Karpas-422 (cell line): ENCODE measurements at regions not wholly inside any gene's neighbourhood (a gene's known extent, or its start where the extent isn't known, plus 50 kb on each side); places are given as distances from the start of the nearest gene placed in this dataset.
"Not testable (repeated sequence)": the region's sequence is repeated elsewhere in the genome, so short reads cannot be mapped to it uniquely, and the experiment has no call there.

Experiments used
- DNase-seq: peaks from one replicate; pipeline ENCODE4 v3.0.0-alpha.2; 2015
- H2AFZ ChIP-seq: fragments of 200-600 bp; sonication (generic); 2 replicates; pipeline ENCODE4 v1.6.1; 2014; ENCODE audit warnings: antibody characterized with exemption, low read length, mixed read lengths
- H3K27ac ChIP-seq: fragments of 200-600 bp; sonication (generic); 2 replicates; pipeline ENCODE4 v1.5.1; 2014; ENCODE audit warnings: mild to moderate bottlenecking, low read length, moderate library complexity
- H3K27me3 ChIP-seq: fragments of 200-600 bp; sonication (generic); 2 replicates; pipeline ENCODE4 v1.6.1; 2014; ENCODE audit warnings: low read length, mixed read lengths
- H3K36me3 ChIP-seq: fragments of 200-600 bp; sonication (generic); 2 replicates; pipeline ENCODE4 v1.6.1; 2014; ENCODE audit warnings: low read length, mixed read lengths; ENCODE audit not compliant: insufficient read depth
- H3K4me1 ChIP-seq: fragments of 200-600 bp; sonication (generic); 2 replicates; pipeline ENCODE4 v1.6.1; 2014; ENCODE audit warnings: mild to moderate bottlenecking, low read length, mixed read lengths
- H3K4me2 ChIP-seq: fragments of 200-600 bp; sonication (generic); 2 replicates; pipeline ENCODE4 v1.6.1; 2014; ENCODE audit warnings: low read length, low read depth, mild to moderate bottlenecking; ENCODE audit not compliant: poor library complexity, severe bottlenecking
- H3K4me3 ChIP-seq: fragments of 200-600 bp; sonication (generic); 2 replicates; pipeline ENCODE4 v1.5.1; 2014; ENCODE audit warnings: mild to moderate bottlenecking, antibody characterized with exemption, low read length, mixed read lengths
- H3K79me2 ChIP-seq: fragments of 200-600 bp; sonication (generic); 2 replicates; pipeline ENCODE4 v1.6.1; 2014; ENCODE audit warnings: mild to moderate bottlenecking, low read length, mixed read lengths
- H3K9ac ChIP-seq: fragments of 200-600 bp; sonication (generic); 2 replicates; pipeline ENCODE4 v1.6.0; 2014; ENCODE audit warnings: low read length
- H3K9me2 ChIP-seq: fragments of 200-600 bp; sonication (generic), shearing (Covaris generic); replicated peaks from 2 replicates; pipeline ENCODE4 v1.6.0; 2014; ENCODE audit warnings: mild to moderate bottlenecking, low read length, moderate library complexity; ENCODE audit not compliant: insufficient read depth
- H3K9me3 ChIP-seq: fragments of 300-700, 200-600 bp; sonication (generic); 2 replicates; pipeline ENCODE4 v1.6.1; 2014; ENCODE audit warnings: low read length, mixed read lengths
- H4K20me1 ChIP-seq: fragments of 200-600 bp; sonication (generic); 2 replicates; pipeline ENCODE4 v1.6.1; 2014; ENCODE audit warnings: mild to moderate bottlenecking, antibody characterized with exemption, low read length, low read depth; ENCODE audit not compliant: insufficient read depth

DNA sequence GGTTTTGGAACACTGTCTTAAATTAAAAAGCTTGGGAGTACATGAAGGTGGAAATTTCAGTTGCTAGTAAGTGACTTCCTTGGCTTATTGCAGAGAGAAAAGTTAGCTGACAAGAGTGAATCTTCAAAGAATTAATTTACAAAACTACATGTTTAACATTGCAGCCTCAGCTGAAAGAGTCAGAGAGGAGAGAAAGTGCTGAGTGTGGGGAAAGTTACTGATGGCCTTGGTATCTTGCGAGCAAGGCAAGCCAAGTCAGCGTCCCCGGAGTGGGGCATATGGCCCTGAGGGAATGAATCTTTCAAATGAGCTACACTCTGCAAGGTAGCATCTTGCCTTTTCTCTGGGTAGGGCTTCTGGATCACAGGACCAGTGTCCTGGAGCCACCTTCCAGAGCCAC lies 131.3 kb downstream of the LPIN1 start:
- Histone ChIP-seq H3K9me2 (no peaks in the 10 kb centered on the region), H3K4me3 (no peak overlapping the region), H3K9ac (no peak overlapping the region), H3K4me1 (peaks cover 19% of the 10 kb centered on the region), H3K27ac (no peak overlapping the region), H3K4me2 (no peak overlapping the region), H3K36me3 (peaks cover 3% of the 10 kb centered on the region; the same call in 1 of the 2 replicates), H3K27me3 (no peaks in the 10 kb centered on the region), H3K9me3 (no peaks in the 10 kb centered on the region), H4K20me1 (no peaks in the 10 kb centered on the region), H3K79me2 (no peaks in the 10 kb centered on the region), H2AFZ (no peak overlapping the region)
- no peak for DNase-seq

DNA sequence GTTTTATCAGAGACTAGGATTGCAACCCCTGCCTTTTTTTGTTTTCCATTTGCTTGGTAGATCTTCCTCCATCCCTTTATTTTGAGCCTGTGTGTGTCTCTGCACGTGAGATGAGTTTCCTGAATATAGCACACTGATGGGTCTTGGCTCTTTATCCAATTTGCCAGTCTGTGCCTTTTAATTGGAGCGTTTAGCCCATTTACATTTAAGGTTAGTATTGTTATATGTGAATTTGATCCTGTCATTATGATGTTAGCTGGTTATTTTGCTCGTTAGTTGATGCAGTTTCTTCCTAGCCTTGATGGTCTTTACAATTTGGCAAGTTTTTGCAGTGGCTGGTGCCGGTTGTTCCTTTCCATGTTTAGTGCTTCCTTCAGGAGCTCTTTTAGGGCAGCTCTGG lies 138.8 kb downstream of the LPIN1 start:
- not testable (repeated sequence) for H3K9me3 ChIP-seq, H2AFZ ChIP-seq, H3K9ac ChIP-seq, H3K4me1 ChIP-seq, H3K4me3 ChIP-seq, H3K79me2 ChIP-seq, H3K4me2 ChIP-seq, DNase-seq, H3K27me3 ChIP-seq, H3K27ac ChIP-seq, H3K9me2 ChIP-seq, H4K20me1 ChIP-seq
- peaks cover 19% of the 10 kb centered on the region for H3K36me3 ChIP-seq

DNA sequence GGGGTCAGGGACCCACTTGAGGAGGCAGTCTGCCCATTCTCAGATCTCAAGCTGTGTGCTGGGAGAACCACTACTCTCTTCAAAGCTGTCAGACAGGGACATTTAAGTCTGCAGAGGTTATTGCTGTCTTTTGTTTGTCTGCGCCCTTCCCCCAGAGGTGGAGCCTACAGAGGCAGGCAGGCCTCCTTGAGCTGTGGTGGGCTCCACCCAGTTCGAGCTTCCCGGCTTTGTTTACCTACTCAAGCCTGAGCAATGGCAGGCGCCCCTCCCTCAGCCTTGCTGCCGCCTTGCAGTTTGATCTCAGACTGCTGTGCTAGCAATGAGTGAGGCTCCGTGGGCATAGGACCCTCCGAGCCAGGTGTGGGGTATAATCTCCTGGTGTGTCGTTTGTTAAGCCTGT lies 140.5 kb downstream of the LPIN1 start:
- H3K27me3 ChIP-seq, H4K20me1 ChIP-seq, DNase-seq, H3K27ac ChIP-seq, H3K9ac ChIP-seq, H3K4me3 ChIP-seq, H3K9me2 ChIP-seq, H3K79me2 ChIP-seq, H3K4me2 ChIP-seq, H2AFZ ChIP-seq, H3K9me3 ChIP-seq: not testable (repeated sequence)
- Histone ChIP-seq H3K4me1 (peaks cover 20% of the 10 kb centered on the region), H3K36me3 (peaks cover 17% of the 10 kb centered on the region)

DNA sequence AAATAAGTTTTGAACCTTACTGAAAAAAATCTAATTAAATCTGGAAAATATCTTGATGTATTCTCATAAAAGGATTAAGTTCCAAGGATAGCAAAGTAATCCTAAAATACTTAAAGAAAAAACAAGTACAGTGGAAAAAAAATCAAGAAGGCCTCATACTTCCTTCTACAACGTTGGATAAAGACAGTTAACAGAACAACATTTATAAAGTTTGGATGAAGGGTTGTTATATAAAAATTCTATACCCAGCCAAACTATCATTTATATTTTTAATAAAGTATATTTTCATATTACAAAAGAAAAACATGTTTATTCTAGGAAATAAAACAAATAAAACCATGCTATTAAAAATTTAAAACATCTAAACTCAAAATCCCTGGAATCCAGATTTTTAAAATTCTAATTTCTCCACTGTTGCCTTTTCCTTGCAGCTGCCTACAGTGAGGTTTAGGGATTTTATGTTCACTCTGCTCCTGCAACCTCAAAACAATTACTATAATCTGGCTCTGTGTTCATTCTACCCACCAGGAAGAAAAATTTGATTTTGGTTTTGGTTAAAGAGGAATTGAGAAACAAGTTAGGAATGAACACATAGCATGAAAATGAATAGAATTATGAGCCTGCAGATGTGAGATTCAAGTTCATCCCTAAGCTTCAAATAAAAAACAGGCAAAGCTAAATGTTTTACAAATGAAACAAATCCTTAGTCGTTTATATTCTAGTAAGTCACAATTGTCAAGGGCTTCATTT lies 142.8 kb downstream of the LPIN1 start:
- Histone ChIP-seq H2AFZ (no peak overlapping the region), H3K27ac (no peak overlapping the region), H3K4me2 (no peak overlapping the region), H3K9ac (no peak overlapping the region), H3K9me3 (peaks cover 7% of the 10 kb centered on the region), H3K36me3 (peaks cover 25% of the 10 kb centered on the region), H4K20me1 (no peaks in the 10 kb centered on the region), H3K79me2 (no peaks in the 10 kb centered on the region), H3K27me3 (no peaks in the 10 kb centered on the region), H3K9me2 (no peaks in the 10 kb centered on the region), H3K4me3 (no peak overlapping the region), H3K4me1 (peaks cover 20% of the 10 kb centered on the region)
- DNase-seq = no peak

DNA sequence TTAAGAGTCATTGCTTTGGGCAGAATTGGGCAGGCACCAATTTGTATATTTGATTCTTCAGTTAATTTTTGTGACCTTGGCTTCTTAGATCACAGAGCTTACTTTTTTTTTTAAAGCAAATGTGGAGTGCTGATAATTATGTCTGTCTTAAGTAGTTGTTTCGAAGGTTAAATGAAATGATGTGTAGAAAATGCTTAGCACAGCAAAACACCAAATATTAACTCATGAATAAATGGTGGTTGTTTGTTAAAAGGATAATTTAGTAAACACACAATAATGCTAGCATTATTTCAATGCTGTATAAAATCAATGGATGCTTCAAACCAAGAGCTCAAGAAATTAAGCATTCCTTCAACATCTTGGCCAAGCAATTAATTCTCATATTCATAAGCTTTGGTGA lies 143.4 kb downstream of the LPIN1 start:
- Histone ChIP-seq H3K4me1 (peaks cover 20% of the 10 kb centered on the region), H3K27me3 (no peaks in the 10 kb centered on the region), H3K9me3 (peaks cover 7% of the 10 kb centered on the region), H3K9ac (no peak overlapping the region), H4K20me1 (no peaks in the 10 kb centered on the region), H3K27ac (0 out of 2 replicates have a peak overlapping the region, but pooled peaks have one; percentile 9), H3K9me2 (no peaks in the 10 kb centered on the region), H3K79me2 (no peaks in the 10 kb centered on the region), H3K4me3 (no peak overlapping the region), H2AFZ (no peak overlapping the region), H3K4me2 (no peak overlapping the region), H3K36me3 (peaks cover 25% of the 10 kb centered on the region)
- no peak for DNase-seq

DNA sequence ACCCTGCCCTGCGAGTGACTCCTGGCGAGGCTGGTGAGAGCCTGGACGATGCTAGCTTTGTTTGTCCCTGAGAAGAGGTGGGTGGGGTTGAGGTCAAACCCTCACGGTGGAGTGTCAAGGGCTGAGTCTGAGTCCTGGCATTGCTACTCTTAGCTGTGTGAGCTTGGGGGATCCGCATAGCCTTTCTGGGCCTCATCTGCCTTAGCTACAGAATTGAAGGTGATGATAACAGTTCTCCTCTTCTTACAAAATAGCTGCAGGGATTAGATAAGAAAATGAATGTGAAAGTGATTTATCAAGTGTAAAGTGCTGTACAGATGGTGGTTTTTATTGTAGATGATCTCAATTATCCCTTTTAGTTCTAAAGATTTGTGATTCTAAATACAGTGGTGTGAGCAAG lies 144.6 kb downstream of the LPIN1 start:
- Histone ChIP-seq H3K9me2 (no peaks in the 10 kb centered on the region), H3K27ac (peak overlapping the region; percentile 52), H3K27me3 (no peaks in the 10 kb centered on the region), H3K36me3 (peaks cover 25% of the 10 kb centered on the region), H3K4me1 (peaks cover 20% of the 10 kb centered on the region), H2AFZ (no peak overlapping the region), H3K9ac (no peak overlapping the region), H3K79me2 (no peaks in the 10 kb centered on the region), H3K4me2 (no peak overlapping the region), H3K9me3 (peaks cover 7% of the 10 kb centered on the region), H4K20me1 (no peaks in the 10 kb centered on the region), H3K4me3 (no peak overlapping the region)
- no peak for DNase-seq

DNA sequence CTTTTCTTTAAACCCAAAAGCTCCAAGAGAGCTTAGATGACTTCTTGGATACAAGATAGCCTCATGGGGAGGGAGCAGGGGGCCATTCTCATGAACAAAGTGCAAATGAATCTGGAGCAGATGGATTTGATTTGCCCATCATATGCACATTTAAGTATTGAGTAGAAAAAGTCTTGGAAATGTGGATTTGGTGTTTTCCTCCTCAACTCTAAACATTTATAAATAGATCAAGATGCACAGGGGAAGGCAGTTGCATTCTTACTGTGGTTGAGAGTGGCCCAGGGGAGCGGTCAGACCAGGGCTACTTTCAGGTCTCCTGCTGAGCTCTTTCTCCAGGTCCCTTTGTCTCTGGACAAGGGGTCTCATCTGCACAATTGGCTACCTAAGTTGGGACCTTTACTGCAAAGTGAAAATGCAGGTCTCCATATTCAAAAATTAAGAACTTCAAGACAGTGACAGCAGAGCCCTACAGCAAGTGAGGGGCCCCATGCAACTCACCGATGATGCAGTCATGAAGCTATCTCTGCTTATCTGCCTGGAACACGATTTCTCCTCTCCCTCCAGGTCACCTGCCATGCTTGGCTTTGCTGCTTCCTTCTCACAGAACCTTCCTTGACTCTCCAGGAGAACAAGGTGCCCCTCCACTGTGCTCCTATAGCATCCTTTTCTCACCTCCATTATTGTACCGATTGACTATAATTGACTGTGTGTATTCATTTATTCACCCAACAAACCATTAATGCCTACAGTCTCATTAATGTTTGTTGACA lies 145.4 kb downstream of the LPIN1 start:
- peaks cover 7% of the 10 kb centered on the region for H3K9me3 ChIP-seq

DNA sequence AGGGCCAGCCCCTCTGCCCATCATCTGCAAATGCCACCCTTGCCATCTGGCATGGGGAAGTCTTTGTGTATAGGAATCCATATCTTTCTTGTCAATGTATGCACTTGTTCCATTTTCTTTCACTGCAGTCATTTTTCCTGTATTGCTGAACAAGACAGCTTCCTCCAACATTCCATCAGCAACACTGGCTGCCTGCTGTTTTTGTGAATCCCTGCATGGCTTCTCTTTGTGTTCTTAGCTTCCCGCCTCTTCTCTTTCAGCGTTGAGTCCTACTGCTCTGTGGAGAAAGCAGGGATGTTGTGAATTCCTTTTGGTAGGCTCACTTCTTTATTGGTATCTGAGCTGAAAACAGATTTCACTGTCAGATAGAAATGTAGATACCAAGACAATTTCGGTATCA lies 150.0 kb downstream of the LPIN1 start:
- Histone ChIP-seq H3K79me2 (no peaks in the 10 kb centered on the region), H3K4me1 (peaks cover 4% of the 10 kb centered on the region), H4K20me1 (no peaks in the 10 kb centered on the region), H3K27me3 (no peaks in the 10 kb centered on the region), H3K9me2 (no peaks in the 10 kb centered on the region), H3K27ac (no peak overlapping the region), H2AFZ (no peak overlapping the region), H3K9ac (no peak overlapping the region), H3K9me3 (no peaks in the 10 kb centered on the region), H3K4me3 (no peak overlapping the region), H3K4me2 (no peak overlapping the region), H3K36me3 (peaks cover 9% of the 10 kb centered on the region)
- no peak for DNase-seq

More for the DNA sequence above, 145.4 kb downstream of the LPIN1 start:
- no peak overlapping the region for H3K9ac ChIP-seq
- peaks cover 20% of the 10 kb centered on the region for H3K4me1 ChIP-seq
- no peak for DNase-seq
- no peak overlapping the region for H3K4me3 ChIP-seq
- H3K9me2 ChIP-seq = no peaks in the 10 kb centered on the region
- H4K20me1 ChIP-seq = no peaks in the 10 kb centered on the region
- no peak overlapping the region for H2AFZ ChIP-seq
- H3K27me3 ChIP-seq = no peaks in the 10 kb centered on the region
- peaks cover 25% of the 10 kb centered on the region for H3K36me3 ChIP-seq
- no peaks in the 10 kb centered on the region for H3K79me2 ChIP-seq
- no peak overlapping the region for H3K4me2 ChIP-seq
- peak overlapping the region; percentile 52 for H3K27ac ChIP-seq
